ENCODE measurements at regions not wholly inside any gene's neighbourhood (a gene's known extent, or its start where the extent isn't known, plus 50 kb on each side); places are given as distances from the start of the nearest gene placed in this dataset.

GRCh38 chr1:25001125-25001915, 71.2 kb upstream of the RUNX3 start:
- in situ Hi-C loops (cut with MboI; ENCODE audit: low sequenced_read_pairs) (no loop called here), dilution Hi-C loops (cut with HindIII; ENCODE audit: low sequenced_read_pairs, unreplicated experiment) (no loop called here), intact Hi-C loops (cut with micrococcal nuclease) (no loop called here)
- Histone ChIP-seq H2BK15ac (ENCODE audit: low read depth, low read length) (no peak overlapping the region), H2AK5ac (ENCODE audit: low read depth, low read length) (no peak overlapping the region), H2BK20ac (ENCODE audit: low read depth, low read length) (no peak overlapping the region), H3K9me3 (ENCODE audit: control insufficient read depth, insufficient read depth, low read length) (no peaks in the 10 kb centered on the region), H4K20me1 (ENCODE audit: insufficient read depth, low read length) (no peaks in the 10 kb centered on the region), H3K4me2 (ENCODE audit: low read depth, low read length) (no peak overlapping the region), H4K91ac (ENCODE audit: insufficient read depth, low read depth, low read length) (no peak overlapping the region), H3K23ac (ENCODE audit: low read depth, low read length) (no peak overlapping the region), H3K56ac (ENCODE audit: extremely low read depth, insufficient read depth, low read length) (no peak overlapping the region), H3K79me1 (ENCODE audit: low read depth in 1 of 2, low read length in 2 of 2) (no peaks in the 10 kb centered on the region), H2BK5ac (ENCODE audit: low read depth, low read length, poor library complexity, severe bottlenecking) (no peak overlapping the region), H3K9ac (ENCODE audit: low read depth, low read length) (no peak overlapping the region), H3K14ac (replicated peaks; ENCODE audit: low read depth, low read length) (no peak overlapping the region), H3K27ac (ENCODE audit: insufficient read depth, low read length) (no peak overlapping the region), H2BK120ac (ENCODE audit: low read depth, low read length) (no peak overlapping the region), H3K4me3 (ENCODE audit: insufficient read depth, low read depth, low read length) (no peak overlapping the region), H3K4me1 (ENCODE audit: control insufficient read depth, insufficient read depth, low read length) (0 out of 2 replicates have a peak, but pooled peaks cover 2% of the 10 kb centered on the region), H4K8ac (ENCODE audit: low read depth in 2 of 2, low read length in 2 of 2) (no peak overlapping the region), H3K18ac (ENCODE audit: low read depth, low read length) (no peak overlapping the region), H3K36me3 (ENCODE audit: control insufficient read depth, insufficient read depth, low read length) (no peaks in the 10 kb centered on the region), H3K27me3 (ENCODE audit: control insufficient read depth, insufficient read depth, low read length) (peaks cover 10% of the 10 kb centered on the region), H2AFZ (replicated peaks; ENCODE audit: low read length, poor library complexity) (peak overlapping the region; percentile 10), H2AK9ac (replicated peaks; ENCODE audit: low read depth, low read length, poor library complexity) (no peak overlapping the region), H3K4ac (ENCODE audit: low read depth, low read length) (no peak overlapping the region), H4K5ac (ENCODE audit: low read depth, low read length) (no peak overlapping the region), H3K9me1 (ENCODE audit: insufficient read depth, low read length) (no peaks in the 10 kb centered on the region; the same call in 1 of the 2 replicates)
- POLR2A ChIA-PET (ENCODE audit: unreplicated experiment), result no interaction called here
- DNase-seq (no peak), ATAC-seq (ENCODE audit: low read depth) (no peak)
- CTCF ChIA-PET, result no interaction called here
- BruUV-seq (replicated peaks), result no TSS peak
- TF ChIP-seq RCOR1 (IDR thresholded peaks at IDR 0.05; ENCODE audit: insufficient replicate concordance, low read length) (no peak), NFE2L2 (IDR thresholded peaks at IDR 0.05; ENCODE audit: low read depth, low read length) (no peak), RAD21 (IDR thresholded peaks at IDR 0.05; ENCODE audit: low read length) (no peak), CEBPB (IDR thresholded peaks at IDR 0.05; ENCODE audit: low read depth, low read length) (no peak), ELK1 (IDR thresholded peaks at IDR 0.05; ENCODE audit: borderline replicate concordance, low read depth, low read length) (no peak), SMC3 (IDR thresholded peaks at IDR 0.05; ENCODE audit: low read depth, low read length) (no peak), POLR2A (IDR thresholded peaks at IDR 0.05; ENCODE audit: low read depth, low read length) (no peak), USF2 (IDR thresholded peaks at IDR 0.05; ENCODE audit: low read depth, low read length) (no peak), FOS (IDR thresholded peaks at IDR 0.05; ENCODE audit: low read depth, low read length) (no peak), MXI1 (IDR thresholded peaks at IDR 0.05; ENCODE audit: borderline replicate concordance, low read depth, low read length) (no peak), MAFK (IDR thresholded peaks at IDR 0.05; ENCODE audit: low read depth, low read length) (no peak), RFX5 (IDR thresholded peaks at IDR 0.05; ENCODE audit: low read depth, low read length) (no peak), MAZ (IDR thresholded peaks at IDR 0.05; ENCODE audit: borderline replicate concordance, low read depth, low read length) (no peak)
- TF ChIP-seq, protein P1, sequence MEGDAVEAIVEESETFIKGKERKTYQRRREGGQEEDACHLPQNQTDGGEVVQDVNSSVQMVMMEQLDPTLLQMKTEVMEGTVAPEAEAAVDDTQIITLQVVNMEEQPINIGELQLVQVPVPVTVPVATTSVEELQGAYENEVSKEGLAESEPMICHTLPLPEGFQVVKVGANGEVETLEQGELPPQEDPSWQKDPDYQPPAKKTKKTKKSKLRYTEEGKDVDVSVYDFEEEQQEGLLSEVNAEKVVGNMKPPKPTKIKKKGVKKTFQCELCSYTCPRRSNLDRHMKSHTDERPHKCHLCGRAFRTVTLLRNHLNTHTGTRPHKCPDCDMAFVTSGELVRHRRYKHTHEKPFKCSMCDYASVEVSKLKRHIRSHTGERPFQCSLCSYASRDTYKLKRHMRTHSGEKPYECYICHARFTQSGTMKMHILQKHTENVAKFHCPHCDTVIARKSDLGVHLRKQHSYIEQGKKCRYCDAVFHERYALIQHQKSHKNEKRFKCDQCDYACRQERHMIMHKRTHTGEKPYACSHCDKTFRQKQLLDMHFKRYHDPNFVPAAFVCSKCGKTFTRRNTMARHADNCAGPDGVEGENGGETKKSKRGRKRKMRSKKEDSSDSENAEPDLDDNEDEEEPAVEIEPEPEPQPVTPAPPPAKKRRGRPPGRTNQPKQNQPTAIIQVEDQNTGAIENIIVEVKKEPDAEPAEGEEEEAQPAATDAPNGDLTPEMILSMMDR (conservative IDR thresholded peaks at IDR 0.05; ENCODE audit: low read depth, low read length), result no peak
- WGBS, 2 experiments (ENCODE audit: extremely low coverage in 2 of 2, insufficient read length in 1 of 2), result 85% methylated on average over 8 of the region's 17 CpGs; no CpG with 5 or more reads in 1 of the 2 experiments

Measured in IMR-90 (cell line).